ENCODE measurements at regions not wholly inside any gene's neighbourhood (a gene's known extent, or its start where the extent isn't known, plus 50 kb on each side); places are given as distances from the start of the nearest gene placed in this dataset.

DNA sequence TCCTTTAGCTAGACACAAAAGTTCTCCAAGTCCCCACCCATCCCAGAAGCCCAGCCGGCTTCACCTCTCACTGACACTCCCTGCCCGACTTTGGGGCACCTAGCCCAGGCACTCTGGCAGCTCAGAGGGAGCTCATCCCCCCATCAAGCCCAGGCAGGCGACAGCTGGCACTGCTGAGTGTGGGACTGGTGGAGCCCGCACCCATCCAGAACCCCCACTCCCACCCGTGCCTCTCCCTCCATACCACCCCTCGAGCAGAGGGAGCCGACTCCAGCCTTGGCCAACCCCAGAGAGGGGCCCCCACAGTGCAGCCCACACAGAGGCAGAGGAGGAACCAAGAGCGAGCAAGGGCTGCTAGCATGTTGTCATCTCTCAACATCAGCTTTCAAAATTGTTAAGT is 658.6 kb downstream of the AMY1C start:
- TF ChIP-seq CTCF (IDR thresholded peaks at IDR 0.05; ENCODE audit: borderline replicate concordance, extremely low read depth, low read length, poor library complexity, severe bottlenecking) (no peak), EZH2 (IDR thresholded peaks at IDR 0.05; ENCODE audit: borderline replicate concordance, low read depth, low read length, severe bottlenecking) (no peak)
